C4-2B (cell line): ENCODE measurements at regions not wholly inside any gene's neighbourhood (a gene's known extent, or its start where the extent isn't known, plus 50 kb on each side); places are given as distances from the start of the nearest gene placed in this dataset.

Experiments
- H3K27ac ChIP-seq: fragments of 450-650 bp; 2 replicates; pipeline ENCODE4 v1.5.1; 2017
- ZFX ChIP-seq: fragments of 450-650 bp; IDR thresholded peaks from 2 replicates; pipeline ENCODE4 v1.6.1; 2017
- TF ChIP-seq, protein P1 (sequence below): fragments of 450-650 bp; conservative IDR thresholded peaks from 2 replicates; pipeline ENCODE4 v1.5.1; 2017; ENCODE audit warnings: mild to moderate bottlenecking

DNA sequence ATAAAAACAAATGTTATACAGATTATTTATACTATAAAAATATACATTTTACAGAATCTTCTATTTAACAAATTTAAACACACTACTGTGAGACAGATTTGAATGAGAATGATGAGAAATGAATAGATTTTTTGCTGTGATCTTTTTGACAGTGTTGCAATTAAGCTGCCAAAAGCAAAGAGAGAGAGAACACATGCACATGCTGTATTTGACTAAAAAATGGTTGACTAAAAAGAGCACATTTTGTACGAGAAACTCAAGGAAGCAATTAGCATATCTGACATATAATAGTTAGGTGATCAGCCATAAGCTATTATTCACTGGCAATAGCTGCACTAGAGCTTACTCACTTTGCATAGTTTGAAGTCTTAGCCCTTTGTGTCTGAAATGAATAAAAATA, 115.8 kb downstream of the SYT10 start:
- H3K27ac ChIP-seq = no peak overlapping the region
- TF ChIP-seq, protein P1, sequence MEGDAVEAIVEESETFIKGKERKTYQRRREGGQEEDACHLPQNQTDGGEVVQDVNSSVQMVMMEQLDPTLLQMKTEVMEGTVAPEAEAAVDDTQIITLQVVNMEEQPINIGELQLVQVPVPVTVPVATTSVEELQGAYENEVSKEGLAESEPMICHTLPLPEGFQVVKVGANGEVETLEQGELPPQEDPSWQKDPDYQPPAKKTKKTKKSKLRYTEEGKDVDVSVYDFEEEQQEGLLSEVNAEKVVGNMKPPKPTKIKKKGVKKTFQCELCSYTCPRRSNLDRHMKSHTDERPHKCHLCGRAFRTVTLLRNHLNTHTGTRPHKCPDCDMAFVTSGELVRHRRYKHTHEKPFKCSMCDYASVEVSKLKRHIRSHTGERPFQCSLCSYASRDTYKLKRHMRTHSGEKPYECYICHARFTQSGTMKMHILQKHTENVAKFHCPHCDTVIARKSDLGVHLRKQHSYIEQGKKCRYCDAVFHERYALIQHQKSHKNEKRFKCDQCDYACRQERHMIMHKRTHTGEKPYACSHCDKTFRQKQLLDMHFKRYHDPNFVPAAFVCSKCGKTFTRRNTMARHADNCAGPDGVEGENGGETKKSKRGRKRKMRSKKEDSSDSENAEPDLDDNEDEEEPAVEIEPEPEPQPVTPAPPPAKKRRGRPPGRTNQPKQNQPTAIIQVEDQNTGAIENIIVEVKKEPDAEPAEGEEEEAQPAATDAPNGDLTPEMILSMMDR = no peak
- no peak for TF ChIP-seq ZFX

DNA sequence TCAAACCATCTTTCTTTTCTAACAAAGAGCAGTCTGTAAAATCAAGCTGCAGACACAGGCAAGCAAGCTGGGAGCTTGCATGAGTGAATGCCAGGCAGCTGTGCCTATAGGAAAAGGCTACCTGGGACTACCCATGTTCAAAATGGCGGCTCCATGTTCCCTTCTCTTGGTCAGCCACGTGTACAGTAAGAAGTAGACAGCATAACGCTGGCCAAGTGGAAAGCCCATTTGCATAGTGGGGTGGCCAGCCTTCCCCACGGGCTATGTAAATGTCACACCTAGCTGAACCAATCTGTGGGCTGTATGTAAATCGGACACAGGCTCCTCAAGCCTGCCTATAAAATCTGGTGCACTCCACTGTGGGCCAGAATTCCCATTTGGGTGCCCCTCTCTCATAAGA, 117.1 kb downstream of the SYT10 start:
- TF ChIP-seq, protein P1 = no peak
- no peak for TF ChIP-seq ZFX
- H3K27ac ChIP-seq = 0 out of 2 replicates have a peak overlapping the region, but pooled peaks have one; percentile 25

DNA sequence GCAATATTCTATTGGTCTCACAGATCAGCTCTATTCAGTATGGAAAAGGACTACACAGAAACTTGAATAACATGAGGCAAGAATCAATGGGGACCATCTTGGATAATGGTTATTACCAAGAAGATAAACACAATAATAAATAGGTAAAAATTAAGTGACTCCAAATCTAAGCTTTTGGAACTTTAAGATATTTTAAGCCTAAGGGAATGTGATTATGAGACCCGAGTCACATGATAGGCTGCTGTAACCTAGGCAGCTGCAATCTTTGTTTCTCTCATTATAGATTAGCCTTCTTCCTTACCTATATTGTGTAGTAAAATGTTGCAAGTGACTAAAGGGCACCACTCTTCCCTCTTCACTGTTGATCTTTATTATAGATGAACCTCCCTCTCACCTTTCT, 121.9 kb downstream of the SYT10 start:
- TF ChIP-seq ZFX = no peak
- TF ChIP-seq, protein P1 = no peak
- H3K27ac ChIP-seq = no peak overlapping the region

DNA sequence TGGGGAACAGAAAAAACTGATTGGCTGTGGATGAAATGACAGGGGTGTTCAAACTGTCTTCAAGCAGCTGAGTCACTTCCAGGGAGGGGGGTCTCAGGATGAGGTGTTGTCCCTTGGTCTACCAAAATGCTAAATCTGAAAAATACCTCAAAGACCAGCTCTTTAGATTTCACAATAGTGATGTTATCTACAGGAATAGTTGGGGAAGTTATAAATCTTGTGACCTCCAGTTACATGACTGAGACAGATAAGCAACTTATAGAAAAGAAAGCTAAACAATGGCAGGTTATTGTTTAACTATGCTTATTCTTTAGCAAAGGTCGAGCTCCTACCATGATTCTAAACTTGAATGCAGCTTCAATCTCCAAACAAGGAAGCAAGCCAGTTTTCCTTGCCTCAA, 125.4 kb downstream of the SYT10 start:
- TF ChIP-seq ZFX = no peak
- no peak overlapping the region for H3K27ac ChIP-seq

DNA sequence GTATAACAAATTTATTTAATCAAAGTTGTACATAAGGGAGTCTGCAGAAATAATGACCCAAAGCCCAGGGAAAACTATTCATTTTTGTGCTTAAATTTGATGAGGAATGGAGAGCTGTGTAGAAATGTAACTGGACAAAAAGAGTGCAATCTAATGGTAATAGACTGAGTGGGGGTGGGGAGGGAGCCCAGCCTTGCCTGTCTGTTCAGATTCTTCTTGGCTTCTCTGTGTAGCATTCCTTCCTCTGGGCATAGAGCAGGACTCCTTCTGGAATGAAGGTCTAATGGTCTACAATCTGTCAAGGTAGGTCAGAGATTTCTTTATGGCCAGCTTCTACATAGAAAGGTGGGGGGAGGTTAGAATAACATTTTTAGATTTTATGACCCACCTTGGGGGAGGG, 126.1 kb downstream of the SYT10 start:
- H3K27ac ChIP-seq = no peak overlapping the region
- TF ChIP-seq, protein P1 = no peak
- no peak for TF ChIP-seq ZFX

DNA sequence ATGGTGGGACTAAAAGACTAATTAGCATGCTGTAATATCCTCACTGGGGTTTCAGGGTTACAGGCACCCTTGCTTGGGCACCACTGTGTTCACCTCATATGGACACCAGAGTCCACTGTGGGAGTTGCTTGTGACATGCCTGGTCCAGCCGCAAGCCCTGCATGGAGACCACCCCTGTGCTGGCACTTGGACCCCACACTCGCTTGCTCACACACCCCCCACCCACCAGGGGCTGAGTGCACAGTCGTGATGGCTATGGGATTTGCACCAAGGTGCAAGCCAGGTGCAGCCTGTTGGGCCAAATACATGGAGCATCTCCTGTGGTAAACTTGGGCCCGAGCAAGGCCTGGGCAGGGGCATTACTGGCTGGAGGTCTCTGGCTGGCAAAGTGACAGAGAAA, 129.1 kb downstream of the SYT10 start:
- TF ChIP-seq ZFX = no peak
- TF ChIP-seq, protein P1 = no peak
- no peak overlapping the region for H3K27ac ChIP-seq

DNA sequence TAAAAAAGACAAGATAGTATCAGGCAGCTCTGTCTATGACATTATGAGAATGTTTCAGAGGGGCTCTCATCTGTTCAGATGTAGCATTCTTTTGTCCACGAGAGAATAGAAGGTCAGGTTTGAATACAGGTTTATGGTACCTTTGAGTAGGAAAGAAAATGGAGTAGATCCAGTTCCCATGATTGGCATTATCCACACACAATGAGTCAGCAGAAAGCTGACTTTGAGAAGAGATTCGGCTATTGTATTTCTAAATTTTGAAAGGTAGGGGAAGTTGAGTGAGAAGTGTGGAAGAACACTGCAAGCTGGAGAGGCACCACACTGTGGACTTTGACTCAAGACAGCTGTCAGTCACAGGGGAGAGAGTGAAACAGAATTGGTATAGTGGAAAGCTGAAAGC, 135.4 kb downstream of the SYT10 start:
- no peak overlapping the region for H3K27ac ChIP-seq
- TF ChIP-seq, protein P1 = no peak
- TF ChIP-seq ZFX = no peak

DNA sequence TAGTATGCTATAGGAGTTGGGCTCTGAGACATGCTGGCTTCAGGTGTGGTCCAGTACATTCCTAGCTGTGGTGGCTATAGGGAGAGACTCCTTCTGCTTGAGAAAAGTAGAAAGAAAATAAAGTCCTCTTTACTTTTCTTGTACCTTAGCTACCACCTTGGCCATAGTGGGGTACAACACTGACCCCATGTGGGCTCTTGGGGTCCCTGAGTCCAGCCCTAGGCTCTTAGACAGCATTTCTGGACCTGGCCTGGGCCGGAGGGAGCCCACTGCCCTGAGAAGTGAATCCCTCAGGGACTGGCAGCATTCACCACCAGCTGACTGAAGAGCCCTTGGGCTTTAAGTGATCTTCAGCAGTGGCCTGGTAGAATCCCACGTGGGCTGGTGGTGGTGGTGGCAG, 143.1 kb downstream of the SYT10 start:
- TF ChIP-seq, protein P1 = no peak
- TF ChIP-seq ZFX = no peak
- no peak overlapping the region for H3K27ac ChIP-seq
